Osteoblast (primary cell): ENCODE measurements at regions not wholly inside any gene's neighbourhood (a gene's known extent, or its start where the extent isn't known, plus 50 kb on each side); places are given as distances from the start of the nearest gene placed in this dataset.
"Not testable (repeated sequence)": the region's sequence is repeated elsewhere in the genome, so short reads cannot be mapped to it uniquely, and the experiment has no call there.

Source experiments
- DNase-seq: peaks from one replicate; pipeline ENCODE4 v3.0.0; 2011; ENCODE audit warnings: low spot score, mixed read lengths; ENCODE audit not compliant: insufficient read length; ENCODE audit errors: missing footprints
- H2AFZ ChIP-seq: 2 replicates; pipeline ENCODE4 v1.6.0; 2011; ENCODE audit warnings: mild to moderate bottlenecking, low read length
- H3K27ac ChIP-seq: 2 replicates; pipeline ENCODE4 v1.5.1; 2011; ENCODE audit warnings: mild to moderate bottlenecking, low read depth, low read length, moderate library complexity
- H3K27me3 ChIP-seq: 2 replicates; pipeline ENCODE4 v1.6.0; 2012; ENCODE audit warnings: mild to moderate bottlenecking, control low read depth, inconsistent platforms, low read length, moderate library complexity; ENCODE audit not compliant: insufficient read depth
- H3K36me3 ChIP-seq: 2 replicates; pipeline ENCODE4 v1.5.1; 2011; ENCODE audit warnings: mild to moderate bottlenecking, low read length, control low read depth, moderate library complexity; ENCODE audit not compliant: insufficient read depth
- H3K4me1 ChIP-seq: 2 replicates; pipeline ENCODE4 v1.5.1; 2011; ENCODE audit warnings: mild to moderate bottlenecking, low read length, control low read depth, moderate library complexity; ENCODE audit not compliant: insufficient read depth
- H3K4me2 ChIP-seq: 2 replicates; pipeline ENCODE4 v1.6.0; 2011; ENCODE audit warnings: mild to moderate bottlenecking, low read length; ENCODE audit not compliant: insufficient read depth
- H3K4me3 ChIP-seq: fragments of 200-600 bp; sonication (generic); 3 replicates; pipeline ENCODE4 v1.5.1; 2012; ENCODE audit warnings: mild to moderate bottlenecking, low read length, inconsistent platforms; ENCODE audit not compliant: insufficient read depth
- H3K79me2 ChIP-seq: 2 replicates; pipeline ENCODE4 v1.6.0; 2012; ENCODE audit warnings: mild to moderate bottlenecking, low read length, control low read depth, inconsistent platforms; ENCODE audit not compliant: insufficient read depth
- H3K9me3 ChIP-seq: 2 replicates; pipeline ENCODE4 v1.5.1; 2011; ENCODE audit warnings: low read depth, low read length, control low read depth
- H4K20me1 ChIP-seq: 2 replicates; pipeline ENCODE4 v1.6.0; 2012; ENCODE audit warnings: mild to moderate bottlenecking, low read length, control low read depth; ENCODE audit not compliant: insufficient read depth
- CTCF ChIP-seq: IDR thresholded peaks from 2 replicates; pipeline ENCODE4 v1.5.1; 2011; ENCODE audit warnings: mild to moderate bottlenecking, low read depth, low read length, moderate library complexity; ENCODE audit errors: extremely low read depth

GRCh38 chr11:81241672-81242275 is 1491.9 kb downstream of the FAM181B start:
- no peak overlapping the region for H3K4me3 ChIP-seq
- no peak overlapping the region for H3K27ac ChIP-seq
- no peaks in the 10 kb centered on the region for H3K9me3 ChIP-seq
- H3K79me2 ChIP-seq, result no peaks in the 10 kb centered on the region
- no peak overlapping the region for H3K4me2 ChIP-seq
- no peak for DNase-seq
- H2AFZ ChIP-seq, result no peak overlapping the region
- no peaks in the 10 kb centered on the region for H4K20me1 ChIP-seq
- no peaks in the 10 kb centered on the region for H3K27me3 ChIP-seq
- no peaks in the 10 kb centered on the region for H3K36me3 ChIP-seq
- no peaks in the 10 kb centered on the region for H3K4me1 ChIP-seq
- TF ChIP-seq CTCF, result no peak

- no peak for DNase-seq
- Histone ChIP-seq H3K4me1 (no peaks in the 10 kb centered on the region), H3K4me3 (no peak overlapping the region), H3K27ac (no peak overlapping the region), H3K9me3 (no peaks in the 10 kb centered on the region), H3K27me3 (no peaks in the 10 kb centered on the region), H4K20me1 (no peaks in the 10 kb centered on the region), H3K79me2 (no peaks in the 10 kb centered on the region), H3K4me2 (no peak overlapping the region), H2AFZ (no peak overlapping the region), H3K36me3 (no peaks in the 10 kb centered on the region)
- TF ChIP-seq CTCF, result no peak
These were observed 1496.5 kb downstream of the FAM181B start for GRCh38 chr11:81237139-81237538.

- H2AFZ ChIP-seq, H3K4me1 ChIP-seq, H3K9me3 ChIP-seq, H3K4me2 ChIP-seq, H3K79me2 ChIP-seq, H4K20me1 ChIP-seq, H3K27ac ChIP-seq, DNase-seq, H3K27me3 ChIP-seq, H3K4me3 ChIP-seq, H3K36me3 ChIP-seq: not testable (repeated sequence)
These were observed 1506.3 kb downstream of the FAM181B start for GRCh38 chr11:81227409-81227808.

- Histone ChIP-seq H3K36me3 (no peaks in the 10 kb centered on the region), H3K27me3 (no peaks in the 10 kb centered on the region), H2AFZ (no peak overlapping the region), H3K9me3 (no peaks in the 10 kb centered on the region), H3K4me2 (no peak overlapping the region), H3K4me3 (no peak overlapping the region), H3K79me2 (no peaks in the 10 kb centered on the region), H3K27ac (no peak overlapping the region), H4K20me1 (no peaks in the 10 kb centered on the region), H3K4me1 (no peaks in the 10 kb centered on the region)
- no peak for DNase-seq
- TF ChIP-seq CTCF, result no peak
These were observed 1509.3 kb downstream of the FAM181B start for GRCh38 chr11:81224396-81224795.
